K562 (cell line): ENCODE measurements at regions not wholly inside any gene's neighbourhood (a gene's known extent, or its start where the extent isn't known, plus 50 kb on each side); places are given as distances from the start of the nearest gene placed in this dataset.

Source experiments
- POLR2A ChIP-seq: fragments of 450-650 bp; conservative IDR thresholded peaks from 2 replicates; pipeline ENCODE4 v1.6.1; 2016
- ZNF75A ChIP-seq: fragments of 450-650 bp; formaldehyde crosslinking; IDR thresholded peaks from 2 replicates; pipeline ENCODE4 v1.4.0; 2020; ENCODE audit warnings: mild to moderate bottlenecking
- TF ChIP-seq, protein P1 (sequence below): sonication (generic); formaldehyde crosslinking; IDR thresholded peaks from 2 replicates; pipeline ENCODE4 v1.8.1; 2023; ENCODE audit warnings: mild to moderate bottlenecking, missing genetic modification reagents

- TF ChIP-seq ZNF75A (CRISPR knock-in tag): no peak
- TF ChIP-seq, protein P1, sequence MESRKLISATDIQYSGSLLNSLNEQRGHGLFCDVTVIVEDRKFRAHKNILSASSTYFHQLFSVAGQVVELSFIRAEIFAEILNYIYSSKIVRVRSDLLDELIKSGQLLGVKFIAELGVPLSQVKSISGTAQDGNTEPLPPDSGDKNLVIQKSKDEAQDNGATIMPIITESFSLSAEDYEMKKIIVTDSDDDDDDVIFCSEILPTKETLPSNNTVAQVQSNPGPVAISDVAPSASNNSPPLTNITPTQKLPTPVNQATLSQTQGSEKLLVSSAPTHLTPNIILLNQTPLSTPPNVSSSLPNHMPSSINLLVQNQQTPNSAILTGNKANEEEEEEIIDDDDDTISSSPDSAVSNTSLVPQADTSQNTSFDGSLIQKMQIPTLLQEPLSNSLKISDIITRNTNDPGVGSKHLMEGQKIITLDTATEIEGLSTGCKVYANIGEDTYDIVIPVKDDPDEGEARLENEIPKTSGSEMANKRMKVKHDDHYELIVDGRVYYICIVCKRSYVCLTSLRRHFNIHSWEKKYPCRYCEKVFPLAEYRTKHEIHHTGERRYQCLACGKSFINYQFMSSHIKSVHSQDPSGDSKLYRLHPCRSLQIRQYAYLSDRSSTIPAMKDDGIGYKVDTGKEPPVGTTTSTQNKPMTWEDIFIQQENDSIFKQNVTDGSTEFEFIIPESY (CRISPR knock-in tag): no peak
- TF ChIP-seq POLR2A: no peak
These were observed 212.7 kb upstream of the C1QTNF7 start for GRCh38 chr4:15215109-15215508.
